Muscle of leg (tissue), 3 donors: ENCODE measurements at regions not wholly inside any gene's neighbourhood (a gene's known extent, or its start where the extent isn't known, plus 50 kb on each side); places are given as distances from the start of the nearest gene placed in this dataset.
"Not testable (repeated sequence)": the region's sequence is repeated elsewhere in the genome, so short reads cannot be mapped to it uniquely, and the experiment has no call there.

Experiments
- DNase-seq: peaks from one replicate; pipeline ENCODE4 v3.0.0; 2013
- H3K27ac ChIP-seq: one replicate; pipeline ENCODE4 v1.5.1; 2013; ENCODE audit warnings: mild to moderate bottlenecking, low read length, control low read depth
- H3K27me3 ChIP-seq: one replicate; pipeline ENCODE4 v1.6.1; 2013; ENCODE audit warnings: low read length; ENCODE audit not compliant: control insufficient read depth, insufficient read depth
- H3K36me3 ChIP-seq: one replicate; pipeline ENCODE4 v1.6.1; 2013; ENCODE audit warnings: low read length; ENCODE audit not compliant: control insufficient read depth, insufficient read depth
- H3K4me1 ChIP-seq: one replicate; pipeline ENCODE4 v1.6.1; 2013; ENCODE audit warnings: low read length; ENCODE audit not compliant: control insufficient read depth, insufficient read depth
- H3K4me3 ChIP-seq: one replicate; pipeline ENCODE4 v1.5.1; 2013; ENCODE audit warnings: low read length, control low read depth
- H3K9me3 ChIP-seq: replicated peaks from 2 replicates; pipeline ENCODE4 v1.6.1; 2013; ENCODE audit warnings: low read depth, low read length; ENCODE audit not compliant: control insufficient read depth
- WGBS: methylation state at CpG from one replicate; pipeline ENCODE4 v1.1.5; 2013; ENCODE audit warnings: missing lambda C conversion rate; ENCODE audit not compliant: insufficient coverage; 5-methylcytosine and 5-hydroxymethylcytosine counted together

DNA sequence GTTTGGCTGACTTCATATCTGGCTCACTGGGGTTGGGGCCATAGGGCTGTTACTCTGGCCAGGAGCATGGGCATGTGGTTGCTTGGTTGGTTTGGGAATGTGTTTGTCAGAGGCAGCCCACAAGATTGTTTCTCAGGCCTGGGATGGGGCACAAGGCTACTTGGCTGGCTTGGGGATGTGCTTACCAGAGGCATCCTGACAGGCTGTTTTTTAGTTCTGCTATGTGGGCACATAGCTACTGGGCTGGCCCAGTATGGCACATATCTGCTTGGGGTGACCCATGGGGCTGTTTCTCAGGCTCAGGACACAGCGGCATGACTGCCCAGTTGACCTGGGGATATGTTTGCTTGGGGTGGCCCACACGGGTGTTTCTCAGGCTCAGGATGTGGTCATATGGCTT lies 94.6 kb upstream of the PGR start:
- no peak overlapping the region for H3K4me3 ChIP-seq
- no peak overlapping the region for H3K27ac ChIP-seq
- H3K36me3 ChIP-seq: no peaks in the 10 kb centered on the region
- H3K27me3 ChIP-seq: no peaks in the 10 kb centered on the region
- peaks cover 27% of the 10 kb centered on the region for H3K9me3 ChIP-seq
- WGBS: 100% methylated on average over 1 of the region's 2 CpGs
- DNase-seq: no peak
- H3K4me1 ChIP-seq: no peaks in the 10 kb centered on the region

DNA sequence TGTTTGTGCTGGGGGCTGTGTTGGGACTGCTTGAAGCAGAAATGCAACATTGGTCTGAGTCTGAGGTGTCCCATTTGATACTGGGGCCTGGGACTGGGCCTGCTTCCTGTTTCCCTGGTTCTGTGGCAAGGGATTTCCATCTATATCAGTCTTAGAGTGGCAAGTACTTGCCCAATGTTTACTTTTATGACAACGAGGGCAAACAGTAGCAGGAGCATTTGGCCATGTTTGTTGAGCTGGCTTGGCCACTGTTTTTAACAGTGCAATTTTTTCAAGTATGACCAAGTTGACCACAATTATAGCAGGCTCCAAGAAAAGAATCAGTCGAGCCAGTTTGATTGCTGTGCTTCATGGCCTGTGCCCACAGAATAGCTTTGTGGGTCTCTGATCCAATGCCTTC lies 88.5 kb upstream of the PGR start:
- DNase-seq, H3K27ac ChIP-seq, H3K4me3 ChIP-seq, H3K27me3 ChIP-seq, H3K4me1 ChIP-seq, H3K36me3 ChIP-seq: not testable (repeated sequence)
- 55% methylated on average over 2 of the region's 2 CpGs for WGBS
- peaks cover 16% of the 10 kb centered on the region for H3K9me3 ChIP-seq

DNA sequence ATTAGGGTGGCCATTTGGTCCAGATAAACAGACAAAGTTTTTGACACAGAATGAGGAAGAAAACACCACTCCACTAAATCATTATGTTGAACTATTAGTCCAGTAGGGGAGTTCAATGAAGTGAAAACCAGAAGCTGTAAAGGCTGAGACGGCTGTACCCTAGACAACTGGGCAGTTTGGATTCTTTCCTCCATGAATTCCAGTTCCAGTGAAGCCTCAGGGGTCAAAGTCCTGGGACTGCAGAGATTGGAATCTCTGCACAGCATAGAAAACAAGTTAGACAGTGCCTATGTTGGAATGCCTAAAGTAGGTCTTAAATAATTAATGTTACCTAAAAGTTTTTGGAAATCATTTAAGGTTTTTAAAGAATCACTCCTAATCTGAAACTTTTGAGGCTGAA lies 86.5 kb upstream of the PGR start:
- WGBS: 40% methylated on average over 1 of the region's 1 CpG
- H3K9me3 ChIP-seq: peaks cover 20% of the 10 kb centered on the region
- not testable (repeated sequence) for H3K4me1 ChIP-seq, DNase-seq, H3K27me3 ChIP-seq, H3K36me3 ChIP-seq, H3K4me3 ChIP-seq, H3K27ac ChIP-seq

DNA sequence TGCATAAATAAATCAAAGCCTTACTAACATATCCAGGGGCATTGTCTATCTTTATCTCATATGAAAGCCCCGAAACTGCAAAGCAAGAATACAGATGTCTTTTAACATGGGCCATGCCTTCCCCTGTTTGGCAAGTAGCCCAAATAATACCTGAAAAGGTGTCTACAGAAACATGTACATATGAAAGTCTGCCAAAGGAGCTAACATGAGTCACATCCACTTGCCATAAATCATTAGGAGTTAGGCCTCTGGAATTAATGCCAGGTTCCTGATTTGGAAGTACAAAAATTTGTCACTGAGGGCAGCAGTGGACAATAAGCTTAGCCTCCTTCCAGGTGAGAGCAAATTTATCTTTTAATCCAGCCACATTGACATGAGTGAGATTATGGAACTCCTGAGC lies 85.5 kb upstream of the PGR start:
- Histone ChIP-seq H3K4me1 (no peaks in the 10 kb centered on the region), H3K4me3 (no peak overlapping the region), H3K9me3 (peaks cover 24% of the 10 kb centered on the region), H3K36me3 (no peaks in the 10 kb centered on the region), H3K27ac (no peak overlapping the region), H3K27me3 (no peaks in the 10 kb centered on the region)
- DNase-seq: no peak
- 80% methylated on average over 1 of the region's 1 CpG for WGBS

DNA sequence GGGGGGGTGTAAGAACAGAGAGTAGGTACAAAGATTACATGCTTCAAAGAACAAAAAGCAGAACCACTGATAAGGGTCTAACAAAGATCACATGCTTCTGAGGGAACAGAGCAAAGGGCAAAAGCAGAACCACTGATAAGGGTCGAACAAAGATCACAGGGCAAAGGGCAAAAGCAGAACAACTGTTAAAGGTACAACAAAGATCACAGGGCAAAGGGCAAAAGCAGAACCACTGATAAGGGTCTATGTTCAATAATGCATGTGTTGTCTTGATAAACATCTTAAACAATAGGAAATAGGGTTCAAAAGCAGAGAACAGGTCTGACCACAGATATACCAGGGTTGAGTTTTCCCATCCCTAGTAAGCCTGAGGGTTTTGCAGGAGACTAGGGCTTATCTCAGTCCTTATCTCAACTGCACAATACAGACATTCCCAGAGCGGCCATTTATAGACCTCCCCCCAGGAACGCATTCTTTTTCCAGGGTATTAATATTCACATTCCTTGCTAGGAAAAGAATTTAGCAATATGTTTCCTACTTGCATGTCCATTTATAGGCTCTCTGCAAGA lies 81.9 kb upstream of the PGR start:
- WGBS: 75% methylated on average over 1 of the region's 3 CpGs
- no peak overlapping the region for H3K4me3 ChIP-seq
- no peaks in the 10 kb centered on the region for H3K4me1 ChIP-seq
- DNase-seq: no peak
- H3K9me3 ChIP-seq: peaks cover 21% of the 10 kb centered on the region
- H3K27me3 ChIP-seq: no peaks in the 10 kb centered on the region
- no peaks in the 10 kb centered on the region for H3K36me3 ChIP-seq
- H3K27ac ChIP-seq: no peak overlapping the region

DNA sequence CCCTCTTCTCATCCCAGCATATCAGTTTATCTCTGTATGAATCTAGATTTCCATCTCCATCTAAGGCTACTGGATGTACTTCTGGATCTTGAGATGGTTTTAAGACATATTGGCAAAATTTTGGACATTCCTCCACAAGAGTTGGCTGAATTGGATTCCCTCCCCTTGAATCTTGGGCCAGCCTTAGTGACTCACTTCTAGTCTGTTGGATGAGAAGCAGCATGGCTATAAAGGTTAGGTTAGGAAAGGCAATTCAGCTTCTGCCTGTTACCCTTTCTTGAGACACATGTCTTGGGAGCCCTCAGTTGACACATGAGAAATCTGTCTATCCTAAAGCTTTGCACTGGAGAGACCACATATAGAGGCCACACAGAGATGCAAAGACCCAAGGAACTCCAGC lies 73.0 kb upstream of the PGR start:
- Histone ChIP-seq H3K27me3 (no peaks in the 10 kb centered on the region), H3K27ac (no peak overlapping the region), H3K4me1 (no peaks in the 10 kb centered on the region), H3K9me3 (peaks cover 2% of the 10 kb centered on the region), H3K4me3 (no peak overlapping the region), H3K36me3 (no peaks in the 10 kb centered on the region)
- DNase-seq: no peak

DNA sequence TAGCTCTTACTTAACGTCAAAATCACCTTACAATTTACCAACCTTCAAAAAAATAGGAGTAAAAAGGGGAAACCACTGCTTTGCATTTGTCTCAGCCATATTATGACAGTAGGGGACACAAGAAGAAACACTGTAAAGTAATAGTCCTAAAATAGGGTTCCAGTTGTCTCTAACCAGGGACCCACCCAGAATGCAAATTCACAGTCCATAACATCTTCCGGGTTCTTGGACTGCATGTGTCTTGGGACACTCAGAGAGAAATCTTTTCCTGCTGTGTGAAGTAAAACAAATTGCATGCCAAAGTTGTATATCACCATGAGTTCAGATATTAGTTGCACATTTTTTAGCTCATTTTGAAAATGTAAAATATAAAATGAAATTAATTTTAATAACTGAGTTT lies 69.8 kb upstream of the PGR start:
- H3K27ac ChIP-seq: no peak overlapping the region
- no peaks in the 10 kb centered on the region for H3K27me3 ChIP-seq
- no peak overlapping the region for H3K4me3 ChIP-seq
- no peaks in the 10 kb centered on the region for H3K36me3 ChIP-seq
- WGBS: no CpG with 5 or more reads among the region's 2 CpGs
- DNase-seq: no peak
- H3K4me1 ChIP-seq: no peaks in the 10 kb centered on the region
- no peaks in the 10 kb centered on the region for H3K9me3 ChIP-seq

DNA sequence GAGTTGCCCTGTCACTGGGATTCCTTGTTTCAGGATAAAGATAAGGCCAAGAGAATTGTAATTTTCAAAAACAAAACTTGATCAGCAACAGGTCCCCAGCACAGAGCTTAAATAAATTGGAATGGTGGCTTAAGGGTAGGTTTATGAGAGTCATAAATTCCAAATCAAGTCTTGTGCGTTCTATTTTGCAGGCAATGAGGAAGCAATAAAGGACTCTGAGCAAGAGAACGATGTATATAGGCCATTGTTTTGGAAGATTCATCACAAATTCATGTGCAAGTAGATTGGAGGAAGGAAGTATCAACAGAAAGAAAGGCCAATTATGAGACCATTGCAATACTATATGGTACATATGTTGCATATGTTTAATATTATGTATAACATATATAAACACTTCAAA lies 65.7 kb upstream of the PGR start:
- H3K27ac ChIP-seq: no peak overlapping the region
- no peak for DNase-seq
- H3K27me3 ChIP-seq: no peaks in the 10 kb centered on the region
- no CpG with 5 or more reads among the region's 2 CpGs for WGBS
- H3K9me3 ChIP-seq: no peaks in the 10 kb centered on the region
- no peaks in the 10 kb centered on the region for H3K36me3 ChIP-seq
- H3K4me3 ChIP-seq: no peak overlapping the region
- H3K4me1 ChIP-seq: no peaks in the 10 kb centered on the region

DNA sequence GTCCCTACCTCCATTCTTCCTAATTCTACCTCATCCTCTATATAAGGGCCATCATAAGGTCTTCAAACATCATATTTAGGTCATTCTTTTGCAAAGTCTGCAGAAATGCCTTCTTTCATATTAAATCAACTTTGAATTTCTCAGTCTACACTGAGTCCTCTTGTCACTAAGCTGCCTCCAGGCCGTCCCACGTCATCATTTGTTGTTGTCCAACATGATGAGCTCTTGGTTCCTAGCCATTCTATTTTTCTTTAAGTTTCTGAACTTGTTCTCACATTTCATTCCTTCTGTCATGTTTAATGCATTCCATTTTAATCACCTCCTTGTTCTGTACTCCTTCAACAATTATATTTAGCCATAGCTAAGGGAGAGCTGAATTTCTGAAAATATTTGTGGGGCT lies 59.2 kb upstream of the PGR start:
- Histone ChIP-seq H3K4me3 (no peak overlapping the region), H3K36me3 (no peaks in the 10 kb centered on the region), H3K9me3 (no peaks in the 10 kb centered on the region), H3K4me1 (no peaks in the 10 kb centered on the region), H3K27me3 (no peaks in the 10 kb centered on the region), H3K27ac (no peak overlapping the region)
- DNase-seq: no peak
- WGBS: 86% methylated on average over 2 of the region's 2 CpGs

DNA sequence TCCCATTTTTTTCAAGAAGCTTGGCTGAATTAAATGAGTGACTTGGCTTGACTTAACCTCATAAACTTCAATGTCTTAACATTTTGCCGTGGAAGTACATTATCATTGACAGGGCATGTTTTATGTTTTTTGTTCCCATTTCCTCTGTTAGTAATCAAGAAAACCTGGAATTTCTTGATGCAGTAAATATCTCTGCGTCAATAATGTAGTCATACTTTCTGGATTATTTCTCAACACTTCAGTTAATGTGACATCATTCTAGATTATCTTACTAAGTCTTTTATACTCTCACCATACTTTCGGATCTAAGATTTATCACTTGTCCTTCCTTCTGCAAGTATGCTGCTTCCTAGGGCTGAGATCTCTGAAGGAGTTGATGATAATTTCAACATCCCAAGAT lies 58.6 kb upstream of the PGR start:
- H3K9me3 ChIP-seq: no peaks in the 10 kb centered on the region
- no peak for DNase-seq
- no peak overlapping the region for H3K27ac ChIP-seq
- WGBS: no CpG with 5 or more reads among the region's 3 CpGs
- H3K36me3 ChIP-seq: no peaks in the 10 kb centered on the region
- no peak overlapping the region for H3K4me3 ChIP-seq
- H3K4me1 ChIP-seq: no peaks in the 10 kb centered on the region
- H3K27me3 ChIP-seq: no peaks in the 10 kb centered on the region

DNA sequence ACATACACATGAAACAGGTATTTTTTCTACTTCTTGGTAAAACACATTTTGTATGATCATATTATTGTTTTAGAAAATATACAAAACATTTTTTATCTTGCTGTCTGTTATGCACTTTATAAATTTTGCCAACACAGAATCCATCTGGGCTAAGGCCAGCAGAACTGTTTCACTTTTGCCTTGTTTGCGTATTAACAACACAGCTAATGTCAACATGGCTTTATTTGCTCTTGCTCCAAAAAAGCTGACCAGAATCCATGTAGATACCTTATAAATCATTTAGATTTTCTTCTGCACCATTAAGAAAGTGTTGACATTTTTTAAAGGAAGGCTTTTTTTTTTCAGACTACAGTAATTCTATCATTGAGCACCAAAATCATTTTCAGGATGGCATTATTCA lies 58.1 kb upstream of the PGR start:
- no peaks in the 10 kb centered on the region for H3K27me3 ChIP-seq
- H3K4me1 ChIP-seq: no peaks in the 10 kb centered on the region
- peak; percentile 11 for DNase-seq
- WGBS: no CpG with 5 or more reads among the region's 1 CpG
- H3K36me3 ChIP-seq: no peaks in the 10 kb centered on the region
- H3K4me3 ChIP-seq: no peak overlapping the region
- no peak overlapping the region for H3K27ac ChIP-seq
- H3K9me3 ChIP-seq: no peaks in the 10 kb centered on the region
